ENCODE measurements at regions not wholly inside any gene's neighbourhood (a gene's known extent, or its start where the extent isn't known, plus 50 kb on each side); places are given as distances from the start of the nearest gene placed in this dataset.

DNA sequence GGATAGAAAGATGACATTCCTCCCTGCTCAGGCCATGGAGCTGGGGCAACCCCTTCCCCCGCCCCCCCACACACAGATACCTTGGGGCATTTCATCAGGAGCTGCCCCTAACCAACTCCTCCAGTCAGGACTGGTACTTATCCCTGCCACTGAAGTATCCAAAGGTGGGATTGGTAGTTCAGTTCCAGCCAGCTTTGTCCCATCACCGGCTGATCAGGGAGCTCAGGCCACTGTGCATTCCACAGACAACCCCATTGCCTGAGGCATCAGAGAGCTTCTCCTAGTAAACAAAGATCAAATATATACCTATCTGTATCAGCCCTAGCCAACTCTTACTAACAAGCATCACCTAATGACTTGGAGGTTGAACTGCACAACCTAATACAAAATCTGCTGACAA, 218.2 kb upstream of the FMR1 start:
- ATAC-seq: no peak

GRCh38 chrX:147699061-147699460, 212.7 kb upstream of the FMR1 start:
- TF ChIP-seq, protein P1, sequence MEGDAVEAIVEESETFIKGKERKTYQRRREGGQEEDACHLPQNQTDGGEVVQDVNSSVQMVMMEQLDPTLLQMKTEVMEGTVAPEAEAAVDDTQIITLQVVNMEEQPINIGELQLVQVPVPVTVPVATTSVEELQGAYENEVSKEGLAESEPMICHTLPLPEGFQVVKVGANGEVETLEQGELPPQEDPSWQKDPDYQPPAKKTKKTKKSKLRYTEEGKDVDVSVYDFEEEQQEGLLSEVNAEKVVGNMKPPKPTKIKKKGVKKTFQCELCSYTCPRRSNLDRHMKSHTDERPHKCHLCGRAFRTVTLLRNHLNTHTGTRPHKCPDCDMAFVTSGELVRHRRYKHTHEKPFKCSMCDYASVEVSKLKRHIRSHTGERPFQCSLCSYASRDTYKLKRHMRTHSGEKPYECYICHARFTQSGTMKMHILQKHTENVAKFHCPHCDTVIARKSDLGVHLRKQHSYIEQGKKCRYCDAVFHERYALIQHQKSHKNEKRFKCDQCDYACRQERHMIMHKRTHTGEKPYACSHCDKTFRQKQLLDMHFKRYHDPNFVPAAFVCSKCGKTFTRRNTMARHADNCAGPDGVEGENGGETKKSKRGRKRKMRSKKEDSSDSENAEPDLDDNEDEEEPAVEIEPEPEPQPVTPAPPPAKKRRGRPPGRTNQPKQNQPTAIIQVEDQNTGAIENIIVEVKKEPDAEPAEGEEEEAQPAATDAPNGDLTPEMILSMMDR (IDR thresholded peaks at IDR 0.05): no peak
- Histone ChIP-seq H3K4me1 (no peaks in the 10 kb centered on the region), H3K27ac (no peak overlapping the region), H3K27me3 (ENCODE audit: low read depth) (no peaks in the 10 kb centered on the region), H3K4me3 (no peak overlapping the region), H3K36me3 (no peaks in the 10 kb centered on the region), H3K9me3 (no peaks in the 10 kb centered on the region)
- intact Hi-C loops (cut with DNase I): no loop called here
- DNase-seq (no peak), ATAC-seq (no peak)

More for the DNA sequence above, 218.2 kb upstream of the FMR1 start:
- intact Hi-C loops (cut with DNase I): no loop called here
- no peak overlapping the region for H3K27ac ChIP-seq
- TF ChIP-seq, protein P1 (IDR thresholded peaks at IDR 0.05): no peak
- H3K27me3 ChIP-seq (ENCODE audit: low read depth): no peaks in the 10 kb centered on the region
- no peaks in the 10 kb centered on the region for H3K4me1 ChIP-seq
- H3K9me3 ChIP-seq: no peaks in the 10 kb centered on the region
- DNase-seq: no peak
- no peaks in the 10 kb centered on the region for H3K36me3 ChIP-seq
- no peak overlapping the region for H3K4me3 ChIP-seq

DNA sequence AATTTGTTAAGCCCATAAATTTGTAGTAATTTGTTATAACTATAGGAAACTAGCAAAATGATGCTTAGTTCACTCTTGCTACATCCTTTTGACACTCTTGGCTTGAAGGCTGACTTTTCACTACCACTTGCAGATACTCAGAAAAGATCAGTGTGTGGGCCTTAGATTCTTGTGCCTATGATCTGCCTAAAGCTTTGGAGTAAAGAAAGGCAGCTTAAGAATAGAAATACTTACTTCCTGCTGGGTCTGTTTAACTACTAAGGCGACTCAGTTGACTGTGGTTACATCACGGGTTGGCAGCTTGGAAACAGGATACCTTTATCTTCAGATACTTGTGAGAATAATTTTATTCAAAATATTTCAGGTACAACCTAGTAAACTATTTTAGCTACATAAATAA, 201.4 kb upstream of the FMR1 start:
- H3K27ac ChIP-seq: no peak overlapping the region
- H3K4me3 ChIP-seq: no peak overlapping the region
- H3K36me3 ChIP-seq: no peaks in the 10 kb centered on the region
- no peak for DNase-seq
- H3K4me1 ChIP-seq: no peaks in the 10 kb centered on the region
- H3K27me3 ChIP-seq (ENCODE audit: low read depth): no peaks in the 10 kb centered on the region
- TF ChIP-seq, protein P1 (IDR thresholded peaks at IDR 0.05): no peak
- H3K9me3 ChIP-seq: no peaks in the 10 kb centered on the region
- no peak for ATAC-seq
- intact Hi-C loops (cut with DNase I): no loop called here

GRCh38 chrX:147733369-147733768, 178.3 kb upstream of the FMR1 start:
- no peak for ATAC-seq
- DNase-seq: no peak
- no peak overlapping the region for H3K27ac ChIP-seq
- no peaks in the 10 kb centered on the region for H3K9me3 ChIP-seq
- H3K4me1 ChIP-seq: no peaks in the 10 kb centered on the region
- no peaks in the 10 kb centered on the region for H3K36me3 ChIP-seq
- H3K4me3 ChIP-seq: no peak overlapping the region
- no peaks in the 10 kb centered on the region for H3K27me3 ChIP-seq (ENCODE audit: low read depth)
- intact Hi-C loops (cut with DNase I): no loop called here
- TF ChIP-seq, protein P1 (IDR thresholded peaks at IDR 0.05): no peak

DNA sequence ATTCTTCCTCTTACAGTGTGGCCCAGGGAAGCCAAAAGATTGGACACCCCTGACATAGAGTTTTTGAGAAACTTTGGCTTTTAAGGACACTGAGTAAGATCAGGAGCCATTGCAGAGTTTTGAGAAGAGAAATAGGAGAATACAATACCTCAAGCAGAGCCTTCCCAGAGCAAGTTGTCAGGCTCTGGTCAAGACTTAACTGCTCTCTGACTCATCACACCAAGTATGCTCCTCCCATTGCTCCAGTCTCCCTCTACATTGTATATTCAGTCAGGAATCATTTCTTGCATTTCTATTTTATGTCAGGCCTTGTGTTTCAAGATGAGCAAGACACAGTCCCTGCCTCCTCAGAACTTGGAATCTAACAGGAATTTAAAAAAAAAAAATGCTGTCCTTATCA, 176.4 kb upstream of the FMR1 start:
- Histone ChIP-seq H3K9me3 (no peaks in the 10 kb centered on the region), H3K36me3 (no peaks in the 10 kb centered on the region), H3K4me1 (no peaks in the 10 kb centered on the region), H3K4me3 (no peak overlapping the region), H3K27me3 (ENCODE audit: low read depth) (no peaks in the 10 kb centered on the region), H3K27ac (no peak overlapping the region)
- DNase-seq (no peak), ATAC-seq (no peak)
- intact Hi-C loops (cut with DNase I): no loop called here
- TF ChIP-seq, protein P1 (IDR thresholded peaks at IDR 0.05): no peak

DNA sequence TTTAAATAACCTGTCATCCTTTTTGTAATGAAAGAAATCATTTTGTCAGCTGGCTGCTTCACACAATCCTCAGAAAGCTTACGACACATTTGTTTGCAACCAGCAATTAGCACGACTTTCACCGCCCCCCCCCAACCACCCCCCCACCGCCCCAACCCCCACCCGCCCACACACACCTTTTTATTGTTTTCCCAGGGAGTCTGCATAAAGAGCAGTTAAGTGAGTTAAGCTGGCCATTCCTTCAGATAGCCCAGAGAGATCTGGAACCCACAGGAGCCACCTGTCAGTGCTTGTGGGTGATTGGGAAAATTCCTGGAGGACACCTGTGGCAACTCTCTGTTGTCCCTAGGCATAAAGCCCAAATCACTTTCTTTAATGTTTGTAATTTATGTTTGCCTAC, 175.7 kb upstream of the FMR1 start:
- ATAC-seq: no peak
- H3K27ac ChIP-seq: no peak overlapping the region
- intact Hi-C loops (cut with DNase I): no loop called here
- no peaks in the 10 kb centered on the region for H3K9me3 ChIP-seq
- no peak overlapping the region for H3K4me3 ChIP-seq
- H3K36me3 ChIP-seq: no peaks in the 10 kb centered on the region
- no peaks in the 10 kb centered on the region for H3K4me1 ChIP-seq
- H3K27me3 ChIP-seq (ENCODE audit: low read depth): no peaks in the 10 kb centered on the region
- DNase-seq: no peak
- TF ChIP-seq, protein P1 (IDR thresholded peaks at IDR 0.05): no peak
